ENCODE measurements at regions not wholly inside any gene's neighbourhood (a gene's known extent, or its start where the extent isn't known, plus 50 kb on each side); places are given as distances from the start of the nearest gene placed in this dataset.

DNA sequence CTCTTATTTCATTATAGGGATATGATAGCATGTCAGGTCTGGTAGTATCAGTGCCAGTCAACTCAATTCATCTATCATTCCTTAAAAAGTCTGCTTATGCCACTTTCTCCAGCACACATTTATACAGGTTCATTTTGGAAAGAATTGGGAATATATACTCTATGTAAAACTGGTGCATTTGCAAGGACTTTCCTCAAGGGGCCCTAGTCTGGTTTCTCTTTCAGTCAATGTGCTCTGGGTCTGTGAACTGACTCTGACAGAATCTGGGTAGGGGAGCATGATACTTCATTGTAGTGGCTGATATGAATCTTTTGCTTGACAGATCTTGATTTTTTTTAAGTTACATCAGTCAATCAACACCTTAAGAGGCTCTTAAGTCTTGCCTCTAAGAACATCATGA lies 313.9 kb downstream of the HTR1A start:
- no peak for TF ChIP-seq RAD21 (conservative IDR thresholded peaks at IDR 0.05)
- TF ChIP-seq, protein P1, sequence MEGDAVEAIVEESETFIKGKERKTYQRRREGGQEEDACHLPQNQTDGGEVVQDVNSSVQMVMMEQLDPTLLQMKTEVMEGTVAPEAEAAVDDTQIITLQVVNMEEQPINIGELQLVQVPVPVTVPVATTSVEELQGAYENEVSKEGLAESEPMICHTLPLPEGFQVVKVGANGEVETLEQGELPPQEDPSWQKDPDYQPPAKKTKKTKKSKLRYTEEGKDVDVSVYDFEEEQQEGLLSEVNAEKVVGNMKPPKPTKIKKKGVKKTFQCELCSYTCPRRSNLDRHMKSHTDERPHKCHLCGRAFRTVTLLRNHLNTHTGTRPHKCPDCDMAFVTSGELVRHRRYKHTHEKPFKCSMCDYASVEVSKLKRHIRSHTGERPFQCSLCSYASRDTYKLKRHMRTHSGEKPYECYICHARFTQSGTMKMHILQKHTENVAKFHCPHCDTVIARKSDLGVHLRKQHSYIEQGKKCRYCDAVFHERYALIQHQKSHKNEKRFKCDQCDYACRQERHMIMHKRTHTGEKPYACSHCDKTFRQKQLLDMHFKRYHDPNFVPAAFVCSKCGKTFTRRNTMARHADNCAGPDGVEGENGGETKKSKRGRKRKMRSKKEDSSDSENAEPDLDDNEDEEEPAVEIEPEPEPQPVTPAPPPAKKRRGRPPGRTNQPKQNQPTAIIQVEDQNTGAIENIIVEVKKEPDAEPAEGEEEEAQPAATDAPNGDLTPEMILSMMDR (IDR thresholded peaks at IDR 0.05; ENCODE audit: poor library complexity, severe bottlenecking): no peak
- no peak for TF ChIP-seq EP300 (conservative IDR thresholded peaks at IDR 0.05; ENCODE audit: poor library complexity, severe bottlenecking)
- no peak for TF ChIP-seq MXI1 (conservative IDR thresholded peaks at IDR 0.05; ENCODE audit: poor library complexity, severe bottlenecking)
- TF ChIP-seq POLR2AphosphoS5 (IDR thresholded peaks at IDR 0.05): no peak
- TF ChIP-seq SMC3 (conservative IDR thresholded peaks at IDR 0.05; ENCODE audit: poor library complexity): no peak
- no peak for TF ChIP-seq REST (IDR thresholded peaks at IDR 0.05; ENCODE audit: borderline replicate concordance)
- no peak for TF ChIP-seq TAF1 (IDR thresholded peaks at IDR 0.05; ENCODE audit: low read depth)
- TF ChIP-seq EZH2 (IDR thresholded peaks at IDR 0.05; ENCODE audit: borderline replicate concordance, insufficient read depth, low read length, poor library complexity, severe bottlenecking): no peak
- no peak overlapping the region for H3K4me3 ChIP-seq (ENCODE audit: low read length)
- no peaks in the 10 kb centered on the region for H3K9me2 ChIP-seq (ENCODE audit: insufficient read depth, low read length)
- H3K27me3 ChIP-seq (ENCODE audit: insufficient read depth, low read depth, low read length): no peaks in the 10 kb centered on the region
- no peak overlapping the region for H3K27ac ChIP-seq (ENCODE audit: low read length)
- no peaks in the 10 kb centered on the region for H3K36me3 ChIP-seq (ENCODE audit: insufficient read depth, low read length)
- no peaks in the 10 kb centered on the region for H3K79me2 ChIP-seq (replicated peaks; ENCODE audit: insufficient read depth, low read length)
- H4K20me1 ChIP-seq (ENCODE audit: insufficient read depth): no peaks in the 10 kb centered on the region
- no peak overlapping the region for H2AFZ ChIP-seq (ENCODE audit: low read depth, low read length)
- no peaks in the 10 kb centered on the region for H3F3A ChIP-seq (ENCODE audit: insufficient read depth, low read length, poor library complexity, severe bottlenecking)
- H3K9ac ChIP-seq (ENCODE audit: low read length): no peak overlapping the region
- no peaks in the 10 kb centered on the region for H3K9me3 ChIP-seq (ENCODE audit: low read length)
- no peak overlapping the region for H3K4me2 ChIP-seq (ENCODE audit: low read length)

GRCh38 chr5:63629951-63630630 lies 332.2 kb downstream of the HTR1A start:
- no peak overlapping the region for H3K4me3 ChIP-seq (ENCODE audit: low read length)
- H3K79me2 ChIP-seq (replicated peaks; ENCODE audit: insufficient read depth, low read length): no peaks in the 10 kb centered on the region
- H3K4me2 ChIP-seq (ENCODE audit: low read length): no peak overlapping the region
- no peaks in the 10 kb centered on the region for H3K27me3 ChIP-seq (ENCODE audit: insufficient read depth, low read depth, low read length)
- TF ChIP-seq RAD21 (conservative IDR thresholded peaks at IDR 0.05): no peak
- no peaks in the 10 kb centered on the region for H3K36me3 ChIP-seq (ENCODE audit: insufficient read depth, low read length)
- no peaks in the 10 kb centered on the region for H3K9me3 ChIP-seq (ENCODE audit: low read length)
- H3K27ac ChIP-seq (ENCODE audit: low read length): no peak overlapping the region
- no peaks in the 10 kb centered on the region for H3K9me2 ChIP-seq (ENCODE audit: insufficient read depth, low read length)
- H3K9ac ChIP-seq (ENCODE audit: low read length): no peak overlapping the region
- no peak overlapping the region for H2AFZ ChIP-seq (ENCODE audit: low read depth, low read length)
- H4K20me1 ChIP-seq (ENCODE audit: insufficient read depth): no peaks in the 10 kb centered on the region
- no peaks in the 10 kb centered on the region for H3F3A ChIP-seq (ENCODE audit: insufficient read depth, low read length, poor library complexity, severe bottlenecking)
